B cell (primary cell): ENCODE measurements at regions not wholly inside any gene's neighbourhood (a gene's known extent, or its start where the extent isn't known, plus 50 kb on each side); places are given as distances from the start of the nearest gene placed in this dataset.

Source experiments
- ATAC-seq: fragments of 200-7000 bp; cut with Tn5 transposase; one replicate; pipeline ENCODE4 v1.10.0; 2021; ENCODE audit warnings: low read depth, mild to moderate bottlenecking, moderate number of reproducible peaks, moderate library complexity
- CTCF ChIA-PET: fragments of 350-600 bp; sonication (Branson Sonifier 250); formaldehyde crosslinking; loops from one replicate; lab custom pipeline; 2021; ENCODE audit warnings: antibody characterized with exemption, inconsistent platforms; lab: Charles Lee
- POLR2A ChIA-PET: fragments of 350-600 bp; sonication (Branson Sonifier 250); formaldehyde crosslinking; loops from one replicate; lab custom pipeline; 2021; ENCODE audit warnings: antibody characterized with exemption; lab: Charles Lee
- DNase-seq: peaks from one replicate; pipeline ENCODE4 v3.0.0; 2013
- H2AFZ ChIP-seq: 2 replicates; pipeline ENCODE4 v1.6.1; 2012; ENCODE audit warnings: mild to moderate bottlenecking, low read depth, low read length; ENCODE audit not compliant: insufficient read depth, poor library complexity, severe bottlenecking
- H3K27ac ChIP-seq, 2 donors: 1 replicate in 1 of 2; 2 replicates in 1 of 2; pipeline ENCODE4 v1.5.1; 2012 to 2013; ENCODE audit warnings: low read length in 2 of 2, mild to moderate bottlenecking in 2 of 2, moderate library complexity in 1 of 2
- H3K27me3 ChIP-seq, 4 experiments: fragments of 200-600 bp in 1 of 4; sonication (generic) in 1 of 4; replicated peaks in 1 of 4; 1 replicate in 2 of 4; 2 replicates in 2 of 4; pipeline versions ENCODE4 v1.6.1 to v1.7.0; 2013 to 2016; ENCODE audit warnings: low read length in 3 of 4, mild to moderate bottlenecking in 2 of 4, mixed read lengths in 1 of 4, moderate library complexity in 1 of 4; ENCODE audit not compliant: insufficient read depth in 4 of 4, control insufficient read depth in 3 of 4; ENCODE audit errors: control extremely low read depth in 1 of 4
- H3K36me3 ChIP-seq, 2 experiments: replicated peaks in 1 of 2; 1 replicate in 1 of 2; 2 replicates in 1 of 2; pipeline versions ENCODE4 v1.6.1 to v1.7.1; 2013; ENCODE audit warnings: low read length in 1 of 2; ENCODE audit not compliant: insufficient read depth in 2 of 2, control insufficient read depth in 1 of 2; ENCODE audit errors: control extremely low read depth in 1 of 2, extremely low read depth in 1 of 2
- H3K4me1 ChIP-seq, 2 donors: fragments of 200-600 bp in 1 of 2; sonication (generic) in 1 of 2; 1 replicate in 1 of 2; 2 replicates in 1 of 2; pipeline versions ENCODE4 v1.5.1 to v1.6.1; 2013 to 2017; ENCODE audit warnings: low read length in 2 of 2; ENCODE audit not compliant: control insufficient read depth in 2 of 2, insufficient read depth in 2 of 2
- H3K4me2 ChIP-seq: replicated peaks from 2 replicates; pipeline ENCODE3; 2012; ENCODE audit warnings: mild to moderate bottlenecking, low read depth, low read length; ENCODE audit not compliant: poor library complexity, severe bottlenecking
- H3K4me3 ChIP-seq, 5 experiments: fragments of 200-600 bp in 1 of 5; sonication (generic) in 1 of 5; 1 replicate in 3 of 5; 2 replicates in 2 of 5; pipeline versions ENCODE4 v1.5.1 to v1.7.0; 2011 to 2016; ENCODE audit warnings: low read length in 4 of 5, mild to moderate bottlenecking in 4 of 5, low read depth in 2 of 5, control low read depth in 1 of 5, moderate library complexity in 1 of 5; ENCODE audit not compliant: insufficient read depth in 1 of 5; ENCODE audit errors: control extremely low read depth in 1 of 5, extremely low read depth in 1 of 5
- H3K79me2 ChIP-seq: fragments of 200-600 bp; sonication (generic); one replicate; pipeline ENCODE4 v1.6.0; 2016; ENCODE audit warnings: low read length; ENCODE audit not compliant: control insufficient read depth, insufficient read depth
- H3K9ac ChIP-seq: fragments of 200-600 bp; sonication (generic); 2 replicates; pipeline ENCODE4 v1.6.1; 2017; ENCODE audit warnings: mild to moderate bottlenecking, low read length, moderate library complexity
- H3K9me3 ChIP-seq, 3 donors: one replicate each; pipeline versions ENCODE4 v1.6.1 to v1.7.1; 2013; ENCODE audit warnings: low read length in 2 of 3; ENCODE audit not compliant: control insufficient read depth in 2 of 3, insufficient read depth in 1 of 3; ENCODE audit errors: control extremely low read depth in 1 of 3
- H4K20me1 ChIP-seq: 2 replicates; pipeline ENCODE4 v1.6.0; 2012; ENCODE audit warnings: mild to moderate bottlenecking, low read length; ENCODE audit not compliant: insufficient read depth, control insufficient read depth, poor library complexity, severe bottlenecking
- H3K27ac Mint-ChIP-seq: one replicate; pipeline ENCODE4 v1.8.0; 2021; ENCODE audit warnings: mixed read lengths
- H3K27me3 Mint-ChIP-seq: one replicate; pipeline ENCODE4 v1.8.0; 2021; ENCODE audit warnings: mixed read lengths
- H3K4me1 Mint-ChIP-seq: one replicate; pipeline ENCODE4 v1.8.0; 2021; ENCODE audit warnings: mixed read lengths
- H3K4me3 Mint-ChIP-seq: one replicate; pipeline ENCODE4 v1.8.0; 2021; ENCODE audit warnings: mixed read lengths
- H3K9me3 Mint-ChIP-seq: one replicate; pipeline ENCODE4 v1.8.0; 2022; ENCODE audit warnings: mixed read lengths; ENCODE audit not compliant: insufficient read depth
- CTCF ChIP-seq: fragments of 200-600 bp; IDR thresholded peaks from one replicate; pipeline ENCODE4 v1.8.0; 2022; ENCODE audit warnings: antibody characterized with exemption, mild to moderate bottlenecking
- EZH2 ChIP-seq: IDR thresholded peaks from 2 replicates; pipeline ENCODE4 v1.6.1; 2012; ENCODE audit warnings: borderline replicate concordance, low read depth, mild to moderate bottlenecking, moderate library complexity, low read length; ENCODE audit not compliant: insufficient read depth, poor library complexity, severe bottlenecking
- WGBS: methylation state at CpG from one replicate; pipeline ENCODE4 v1.1.5; 2013; ENCODE audit warnings: missing lambda C conversion rate; ENCODE audit not compliant: insufficient coverage; 5-methylcytosine and 5-hydroxymethylcytosine counted together
- intact Hi-C: fragments of 100-400 bp; cut with micrococcal nuclease; formaldehyde crosslinking; loops from one replicate; pipeline ENCODE4 v1.10.0; 2022

GRCh38 chr7:35545831-35546230 is 149.1 kb downstream of the HERPUD2 start:
- WGBS = 72% methylated on average over 5 of the region's 5 CpGs
- intact Hi-C loops = no loop called here
- ATAC-seq = no peak

More at GRCh38 chr7:35545831-35546230, 149.1 kb downstream of the HERPUD2 start:
- Histone ChIP-seq H4K20me1 (no peaks in the 10 kb centered on the region), H2AFZ (no peak overlapping the region), H3K79me2 (no peaks in the 10 kb centered on the region), H3K9me3 (no peaks in the 10 kb centered on the region), H3K4me2 (no peak overlapping the region), H3K4me3 (no peak overlapping the region), H3K9ac (no peak overlapping the region), H3K27ac (no peak overlapping the region), H3K4me1 (no peaks in the 10 kb centered on the region), H3K36me3 (no peaks in the 10 kb centered on the region), H3K27me3 (peaks cover 0 to 3% (median 0%) of the 10 kb centered on the region in 4 experiments)
- Mint-ChIP-seq H3K27me3 (peaks cover 18% of the 10 kb centered on the region), H3K9me3 (no peaks in the 10 kb centered on the region), H3K4me3 (no peak overlapping the region), H3K27ac (no peak overlapping the region), H3K4me1 (no peaks in the 10 kb centered on the region)
- ChIA-PET CTCF (no interaction called here), POLR2A (no interaction called here)
- DNase-seq = no peak
- TF ChIP-seq EZH2 (no peak), CTCF (no peak)
